Thyroid gland (tissue), 4 donors: ENCODE measurements at regions not wholly inside any gene's neighbourhood (a gene's known extent, or its start where the extent isn't known, plus 50 kb on each side); places are given as distances from the start of the nearest gene placed in this dataset.

Experiments used
- POLR2A ChIP-seq, 2 donors: fragments of 450-650 bp; IDR thresholded peaks; one replicate each; pipeline ENCODE4 v1.6.1; 2017; ENCODE audit warnings: antibody characterized with exemption in 2 of 2, mild to moderate bottlenecking in 2 of 2, moderate library complexity in 1 of 2
- TF ChIP-seq, protein P1 (sequence below), 6 experiments: fragments of 200-600 bp in 3 of 6; fragments of 450-650 bp in 3 of 6; sonication (generic) in 3 of 6; IDR thresholded peaks; one replicate each; pipeline ENCODE4 v1.5.1; 2016 to 2019; ENCODE audit warnings: antibody characterized with exemption in 6 of 6, mild to moderate bottlenecking in 2 of 6, inconsistent platforms in 1 of 6, moderate library complexity in 1 of 6

DNA sequence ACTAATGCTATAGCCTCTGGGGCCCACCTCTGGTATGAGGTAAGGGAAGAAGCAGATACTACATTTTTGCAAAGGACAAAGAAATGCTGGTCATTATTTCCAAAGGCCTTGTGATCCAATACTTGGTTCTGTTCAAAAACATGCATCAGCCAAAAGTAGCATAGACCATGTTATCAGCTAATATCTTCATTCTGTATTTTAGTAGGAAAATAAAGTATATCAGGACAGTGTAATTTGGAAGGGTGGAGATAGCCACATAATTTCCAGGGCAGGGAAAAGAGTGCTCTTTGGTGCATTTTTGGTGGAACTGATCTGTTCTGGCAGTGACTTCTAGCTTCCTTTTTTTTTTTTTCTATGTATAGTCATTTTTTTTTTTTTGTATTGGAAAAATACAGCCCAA, 258.0 kb upstream of the SOX4 start:
- no peak for TF ChIP-seq POLR2A (IDR thresholded peaks at IDR 0.05)
- TF ChIP-seq, protein P1, sequence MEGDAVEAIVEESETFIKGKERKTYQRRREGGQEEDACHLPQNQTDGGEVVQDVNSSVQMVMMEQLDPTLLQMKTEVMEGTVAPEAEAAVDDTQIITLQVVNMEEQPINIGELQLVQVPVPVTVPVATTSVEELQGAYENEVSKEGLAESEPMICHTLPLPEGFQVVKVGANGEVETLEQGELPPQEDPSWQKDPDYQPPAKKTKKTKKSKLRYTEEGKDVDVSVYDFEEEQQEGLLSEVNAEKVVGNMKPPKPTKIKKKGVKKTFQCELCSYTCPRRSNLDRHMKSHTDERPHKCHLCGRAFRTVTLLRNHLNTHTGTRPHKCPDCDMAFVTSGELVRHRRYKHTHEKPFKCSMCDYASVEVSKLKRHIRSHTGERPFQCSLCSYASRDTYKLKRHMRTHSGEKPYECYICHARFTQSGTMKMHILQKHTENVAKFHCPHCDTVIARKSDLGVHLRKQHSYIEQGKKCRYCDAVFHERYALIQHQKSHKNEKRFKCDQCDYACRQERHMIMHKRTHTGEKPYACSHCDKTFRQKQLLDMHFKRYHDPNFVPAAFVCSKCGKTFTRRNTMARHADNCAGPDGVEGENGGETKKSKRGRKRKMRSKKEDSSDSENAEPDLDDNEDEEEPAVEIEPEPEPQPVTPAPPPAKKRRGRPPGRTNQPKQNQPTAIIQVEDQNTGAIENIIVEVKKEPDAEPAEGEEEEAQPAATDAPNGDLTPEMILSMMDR (IDR thresholded peaks at IDR 0.05): no peak
